ENCODE measurements at regions not wholly inside any gene's neighbourhood (a gene's known extent, or its start where the extent isn't known, plus 50 kb on each side); places are given as distances from the start of the nearest gene placed in this dataset.
"Not testable (repeated sequence)": the region's sequence is repeated elsewhere in the genome, so short reads cannot be mapped to it uniquely, and the experiment has no call there.

- H3K36me3 ChIP-seq = no peaks in the 10 kb centered on the region
- H3K4me1 ChIP-seq (ENCODE audit: control insufficient read depth in 1 of 2, insufficient read depth in 1 of 2, low read depth in 1 of 2, low read length in 1 of 2) = no peaks in the 10 kb centered on the region
- no peaks in the 10 kb centered on the region for H3K27me3 ChIP-seq
- no peaks in the 10 kb centered on the region for H3K9me3 ChIP-seq
- H3K4me3 ChIP-seq (ENCODE audit: low read depth in 1 of 2, low read length in 1 of 2) = no peak overlapping the region
- H3K27ac ChIP-seq = no peak overlapping the region
- no peak for TF ChIP-seq CTCF (IDR thresholded peaks at IDR 0.05)
Measured at GRCh38 chr5:19274578-19274977, 713.4 kb downstream of the CDH18 start.

GRCh38 chr5:19285286-19285685 lies 702.7 kb downstream of the CDH18 start:
- TF ChIP-seq CTCF (IDR thresholded peaks at IDR 0.05) = no peak
- Histone ChIP-seq H3K9me3 (no peaks in the 10 kb centered on the region), H3K4me3 (ENCODE audit: low read depth in 1 of 2, low read length in 1 of 2) (no peak overlapping the region), H3K27ac (no peak overlapping the region), H3K27me3 (no peaks in the 10 kb centered on the region), H3K4me1 (ENCODE audit: control insufficient read depth in 1 of 2, insufficient read depth in 1 of 2, low read depth in 1 of 2, low read length in 1 of 2) (no peaks in the 10 kb centered on the region), H3K36me3 (no peaks in the 10 kb centered on the region)

GRCh38 chr5:19287548-19288277 lies 700.3 kb downstream of the CDH18 start:
- not testable (repeated sequence) for H3K4me1 ChIP-seq (ENCODE audit: control insufficient read depth in 1 of 2, insufficient read depth in 1 of 2, low read depth in 1 of 2, low read length in 1 of 2); H3K27me3 ChIP-seq; H3K27ac ChIP-seq; H3K36me3 ChIP-seq; H3K4me3 ChIP-seq (ENCODE audit: low read depth in 1 of 2, low read length in 1 of 2); H3K9me3 ChIP-seq

GRCh38 chr5:19288311-19288710 lies 699.7 kb downstream of the CDH18 start:
- H3K9me3 ChIP-seq; H3K27me3 ChIP-seq; H3K36me3 ChIP-seq; H3K27ac ChIP-seq; H3K4me1 ChIP-seq (ENCODE audit: control insufficient read depth in 1 of 2, insufficient read depth in 1 of 2, low read depth in 1 of 2, low read length in 1 of 2); H3K4me3 ChIP-seq (ENCODE audit: low read depth in 1 of 2, low read length in 1 of 2): not testable (repeated sequence)

- Histone ChIP-seq H3K9me3 (no peaks in the 10 kb centered on the region), H3K4me3 (ENCODE audit: low read depth in 1 of 2, low read length in 1 of 2) (no peak overlapping the region), H3K36me3 (no peaks in the 10 kb centered on the region), H3K27me3 (no peaks in the 10 kb centered on the region), H3K27ac (no peak overlapping the region), H3K4me1 (ENCODE audit: control insufficient read depth in 1 of 2, insufficient read depth in 1 of 2, low read depth in 1 of 2, low read length in 1 of 2) (no peaks in the 10 kb centered on the region)
- no peak for TF ChIP-seq CTCF (IDR thresholded peaks at IDR 0.05)
Measured at GRCh38 chr5:19297934-19298333, 690.1 kb downstream of the CDH18 start.

GRCh38 chr5:19301271-19301670 lies 686.7 kb downstream of the CDH18 start:
- TF ChIP-seq CTCF (IDR thresholded peaks at IDR 0.05) = no peak
- no peaks in the 10 kb centered on the region for H3K36me3 ChIP-seq
- H3K27me3 ChIP-seq = no peaks in the 10 kb centered on the region

More at GRCh38 chr5:19301271-19301670, 686.7 kb downstream of the CDH18 start:
- Histone ChIP-seq H3K27ac (no peak overlapping the region), H3K9me3 (no peaks in the 10 kb centered on the region), H3K4me3 (ENCODE audit: low read depth in 1 of 2, low read length in 1 of 2) (no peak overlapping the region), H3K4me1 (ENCODE audit: control insufficient read depth in 1 of 2, insufficient read depth in 1 of 2, low read depth in 1 of 2, low read length in 1 of 2) (no peaks in the 10 kb centered on the region)
